ENCODE measurements at regions not wholly inside any gene's neighbourhood (a gene's known extent, or its start where the extent isn't known, plus 50 kb on each side); places are given as distances from the start of the nearest gene placed in this dataset.
"Not testable (repeated sequence)": the region's sequence is repeated elsewhere in the genome, so short reads cannot be mapped to it uniquely, and the experiment has no call there.

GRCh38 chr7:75201606-75202079 lies 109.3 kb downstream of the GTF2IRD2B start:
- WGBS, 2 donors, result no CpG with 5 or more reads among the region's 8 CpGs
- ATAC-seq (ENCODE audit: low FRiP score), result peak; percentile 62

DNA sequence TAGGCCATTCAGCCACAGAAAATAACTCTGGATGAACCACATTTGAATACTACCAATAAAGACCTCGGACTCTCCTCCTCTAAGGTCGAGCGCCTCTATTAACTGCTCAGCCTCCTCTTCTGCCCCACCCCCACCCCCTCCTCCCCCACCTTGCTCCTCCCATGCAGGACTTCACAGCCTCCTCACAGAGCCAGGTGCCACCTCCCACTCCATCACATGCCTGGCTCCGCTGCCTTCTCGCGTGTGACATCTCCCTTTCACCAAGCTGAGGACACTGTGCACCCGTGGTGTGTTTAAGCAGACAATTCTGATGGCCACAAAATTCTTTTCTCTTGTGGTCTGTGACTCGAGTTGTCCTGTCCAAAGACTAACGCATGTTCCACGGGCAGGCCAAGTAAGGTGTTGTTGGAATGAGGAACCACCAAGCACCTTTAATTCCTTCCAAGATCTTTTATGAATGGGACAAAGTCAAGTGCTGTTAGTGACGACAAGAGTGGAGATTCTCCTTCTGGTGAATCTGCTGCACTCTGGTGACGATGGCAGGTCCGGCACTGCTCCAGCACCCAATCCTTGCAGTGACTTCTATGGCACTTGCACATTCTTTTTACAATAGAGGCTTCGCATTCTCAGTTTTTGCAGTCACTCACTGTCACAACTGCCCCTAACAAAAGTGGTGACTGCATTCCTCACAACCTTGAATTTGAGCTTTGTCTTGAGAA lies 113.1 kb downstream of the GTF2IRD2B start:
- H3K4me3 ChIP-seq (ENCODE audit: low read length in 2 of 2); H3K27ac ChIP-seq (ENCODE audit: low read depth in 1 of 2, low read length in 2 of 2); H3K27me3 ChIP-seq (ENCODE audit: control insufficient read depth in 1 of 2, insufficient read depth in 2 of 2, low read length in 1 of 2); H3K4me1 ChIP-seq (ENCODE audit: control insufficient read depth in 1 of 2, insufficient read depth in 2 of 2, low read length in 2 of 2); DNase-seq; intact Hi-C loops (cut with DNase I); ATAC-seq (ENCODE audit: low FRiP score); H3K36me3 ChIP-seq (ENCODE audit: control insufficient read depth in 1 of 2, insufficient read depth in 2 of 2, low read length in 1 of 2); H3K9me3 ChIP-seq (ENCODE audit: control insufficient read depth, low read length): not testable (repeated sequence)
- no CpG with 5 or more reads among the region's 14 CpGs for WGBS, 2 donors

More at GRCh38 chr7:75201606-75202079, 109.3 kb downstream of the GTF2IRD2B start:
- DNase-seq; H3K4me1 ChIP-seq (ENCODE audit: control insufficient read depth in 1 of 2, insufficient read depth in 2 of 2, low read length in 2 of 2); H3K27me3 ChIP-seq (ENCODE audit: control insufficient read depth in 1 of 2, insufficient read depth in 2 of 2, low read length in 1 of 2); intact Hi-C loops (cut with DNase I); H3K9me3 ChIP-seq (ENCODE audit: control insufficient read depth, low read length); H3K27ac ChIP-seq (ENCODE audit: low read depth in 1 of 2, low read length in 2 of 2); H3K36me3 ChIP-seq (ENCODE audit: control insufficient read depth in 1 of 2, insufficient read depth in 2 of 2, low read length in 1 of 2); H3K4me3 ChIP-seq (ENCODE audit: low read length in 2 of 2): not testable (repeated sequence)

GRCh38 chr7:75215460-75215859 lies 123.1 kb downstream of the GTF2IRD2B start:
- WGBS, 2 donors, result no CpG with 5 or more reads among the region's 5 CpGs
- H3K36me3 ChIP-seq (ENCODE audit: control insufficient read depth in 1 of 2, insufficient read depth in 2 of 2, low read length in 1 of 2); H3K27me3 ChIP-seq (ENCODE audit: control insufficient read depth in 1 of 2, insufficient read depth in 2 of 2, low read length in 1 of 2); DNase-seq; H3K27ac ChIP-seq (ENCODE audit: low read depth in 1 of 2, low read length in 2 of 2); ATAC-seq (ENCODE audit: low FRiP score); intact Hi-C loops (cut with DNase I); H3K9me3 ChIP-seq (ENCODE audit: control insufficient read depth, low read length); H3K4me1 ChIP-seq (ENCODE audit: control insufficient read depth in 1 of 2, insufficient read depth in 2 of 2, low read length in 2 of 2); H3K4me3 ChIP-seq (ENCODE audit: low read length in 2 of 2): not testable (repeated sequence)

DNA sequence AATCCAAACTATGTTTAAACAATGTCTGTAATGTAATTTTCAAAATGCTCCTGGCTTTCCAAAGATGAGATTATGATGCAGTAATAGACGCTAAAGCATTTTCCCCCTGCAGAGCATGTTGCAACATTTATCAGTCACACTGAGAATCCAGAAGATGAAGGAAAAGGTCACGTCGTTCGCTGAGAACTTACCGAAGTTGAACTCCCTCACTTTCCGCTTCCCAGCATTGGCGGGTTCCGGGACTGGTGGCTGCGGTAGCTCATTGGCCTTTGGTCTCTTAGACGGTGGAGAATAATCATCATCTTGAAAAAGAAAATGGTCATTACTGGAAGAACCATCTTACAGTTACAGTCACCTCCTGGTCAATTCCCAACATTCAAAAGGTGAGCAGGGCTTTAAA lies 124.6 kb downstream of the GTF2IRD2B start:
- H3K9me3 ChIP-seq (ENCODE audit: control insufficient read depth, low read length); H3K27me3 ChIP-seq (ENCODE audit: control insufficient read depth in 1 of 2, insufficient read depth in 2 of 2, low read length in 1 of 2); intact Hi-C loops (cut with DNase I); H3K27ac ChIP-seq (ENCODE audit: low read depth in 1 of 2, low read length in 2 of 2); H3K36me3 ChIP-seq (ENCODE audit: control insufficient read depth in 1 of 2, insufficient read depth in 2 of 2, low read length in 1 of 2); ATAC-seq (ENCODE audit: low FRiP score); DNase-seq; H3K4me3 ChIP-seq (ENCODE audit: low read length in 2 of 2); H3K4me1 ChIP-seq (ENCODE audit: control insufficient read depth in 1 of 2, insufficient read depth in 2 of 2, low read length in 2 of 2): not testable (repeated sequence)
- WGBS, 2 donors, result no CpG with 5 or more reads among the region's 10 CpGs

- H3K4me3 ChIP-seq (ENCODE audit: low read length in 2 of 2); H3K4me1 ChIP-seq (ENCODE audit: control insufficient read depth in 1 of 2, insufficient read depth in 2 of 2, low read length in 2 of 2); intact Hi-C loops (cut with DNase I); H3K9me3 ChIP-seq (ENCODE audit: control insufficient read depth, low read length); H3K36me3 ChIP-seq (ENCODE audit: control insufficient read depth in 1 of 2, insufficient read depth in 2 of 2, low read length in 1 of 2); H3K27ac ChIP-seq (ENCODE audit: low read depth in 1 of 2, low read length in 2 of 2); H3K27me3 ChIP-seq (ENCODE audit: control insufficient read depth in 1 of 2, insufficient read depth in 2 of 2, low read length in 1 of 2); DNase-seq; ATAC-seq (ENCODE audit: low FRiP score): not testable (repeated sequence)
- WGBS, 2 donors, result no CpG with 5 or more reads among the region's 4 CpGs
Observed at GRCh38 chr7:75226102-75226501, 133.7 kb downstream of the GTF2IRD2B start.

GRCh38 chr7:75229558-75229957 lies 137.2 kb downstream of the GTF2IRD2B start:
- H3K4me1 ChIP-seq (ENCODE audit: control insufficient read depth in 1 of 2, insufficient read depth in 2 of 2, low read length in 2 of 2); intact Hi-C loops (cut with DNase I); DNase-seq; H3K36me3 ChIP-seq (ENCODE audit: control insufficient read depth in 1 of 2, insufficient read depth in 2 of 2, low read length in 1 of 2); ATAC-seq (ENCODE audit: low FRiP score); H3K4me3 ChIP-seq (ENCODE audit: low read length in 2 of 2); H3K9me3 ChIP-seq (ENCODE audit: control insufficient read depth, low read length); H3K27ac ChIP-seq (ENCODE audit: low read depth in 1 of 2, low read length in 2 of 2); H3K27me3 ChIP-seq (ENCODE audit: control insufficient read depth in 1 of 2, insufficient read depth in 2 of 2, low read length in 1 of 2): not testable (repeated sequence)
- 41 to 68% methylated on average over 3 to 6 of the region's 7 CpGs for WGBS, 2 donors

DNA sequence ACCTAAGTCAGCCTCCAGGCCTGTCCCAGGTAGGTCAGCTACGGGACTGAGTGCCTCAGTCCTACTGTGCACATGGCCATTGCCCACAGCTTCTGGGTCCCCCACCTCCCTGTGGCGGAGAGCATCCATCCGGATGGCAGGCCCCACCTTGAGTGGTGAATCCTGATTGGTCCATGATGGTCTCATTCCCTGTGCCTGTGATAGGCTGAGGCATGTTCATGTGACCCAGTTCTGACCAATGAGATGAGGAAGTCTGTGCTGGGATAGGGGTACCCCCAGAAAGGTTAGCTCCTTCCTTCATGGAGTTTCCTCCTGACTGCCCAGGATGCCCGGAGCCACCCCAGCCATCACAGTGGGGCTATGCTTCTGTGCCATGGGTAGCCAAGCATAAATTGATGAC lies 138.2 kb downstream of the GTF2IRD2B start:
- H3K27me3 ChIP-seq (ENCODE audit: control insufficient read depth in 1 of 2, insufficient read depth in 2 of 2, low read length in 1 of 2); H3K9me3 ChIP-seq (ENCODE audit: control insufficient read depth, low read length); intact Hi-C loops (cut with DNase I); H3K4me3 ChIP-seq (ENCODE audit: low read length in 2 of 2); H3K27ac ChIP-seq (ENCODE audit: low read depth in 1 of 2, low read length in 2 of 2); ATAC-seq (ENCODE audit: low FRiP score); H3K36me3 ChIP-seq (ENCODE audit: control insufficient read depth in 1 of 2, insufficient read depth in 2 of 2, low read length in 1 of 2); DNase-seq; H3K4me1 ChIP-seq (ENCODE audit: control insufficient read depth in 1 of 2, insufficient read depth in 2 of 2, low read length in 2 of 2): not testable (repeated sequence)
- WGBS, 2 donors, result no CpG with 5 or more reads among the region's 4 CpGs

DNA sequence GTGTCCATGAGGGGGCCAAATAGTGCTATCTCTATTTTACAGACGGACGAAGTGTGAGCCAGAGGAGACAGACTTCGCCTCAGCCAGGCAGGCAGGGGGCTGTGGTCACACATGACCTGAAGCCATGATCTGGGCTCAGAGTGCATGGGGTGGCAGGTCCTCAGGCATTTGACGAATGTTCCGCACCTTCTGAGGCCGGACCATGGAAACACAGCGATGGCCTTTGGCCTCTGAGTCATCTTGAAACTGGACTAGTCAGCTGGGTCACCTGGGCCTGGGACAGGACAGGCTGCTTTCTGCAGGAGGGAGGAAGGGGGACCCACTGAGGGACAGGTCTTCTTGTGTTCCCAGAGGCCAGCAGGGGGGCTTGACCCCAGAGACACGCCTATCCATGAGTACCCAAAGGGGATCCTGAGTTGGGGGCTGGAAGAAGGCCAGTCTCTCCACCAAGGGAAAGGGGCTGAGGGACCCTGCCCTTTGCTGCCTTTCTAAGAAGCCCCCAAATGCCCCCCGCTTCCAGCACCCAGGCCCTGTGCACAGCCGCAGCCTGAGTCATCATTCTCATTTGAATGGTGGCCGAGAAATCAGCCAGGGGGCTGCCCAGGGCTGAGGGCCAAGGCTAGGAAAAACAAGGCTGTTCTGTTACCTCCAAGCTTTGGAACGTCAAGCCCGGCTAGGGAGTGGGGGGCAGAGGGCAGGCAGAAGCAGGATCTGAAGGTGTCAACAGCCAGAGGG lies 142.9 kb downstream of the GTF2IRD2B start:
- peak; percentile 37 for ATAC-seq (ENCODE audit: low FRiP score)
- DNase-seq; H3K4me3 ChIP-seq (ENCODE audit: low read length in 2 of 2); H3K27ac ChIP-seq (ENCODE audit: low read depth in 1 of 2, low read length in 2 of 2); H3K27me3 ChIP-seq (ENCODE audit: control insufficient read depth in 1 of 2, insufficient read depth in 2 of 2, low read length in 1 of 2); H3K4me1 ChIP-seq (ENCODE audit: control insufficient read depth in 1 of 2, insufficient read depth in 2 of 2, low read length in 2 of 2); H3K9me3 ChIP-seq (ENCODE audit: control insufficient read depth, low read length); H3K36me3 ChIP-seq (ENCODE audit: control insufficient read depth in 1 of 2, insufficient read depth in 2 of 2, low read length in 1 of 2); intact Hi-C loops (cut with DNase I): not testable (repeated sequence)
- WGBS, 2 donors, result no CpG with 5 or more reads among the region's 13 CpGs

DNA sequence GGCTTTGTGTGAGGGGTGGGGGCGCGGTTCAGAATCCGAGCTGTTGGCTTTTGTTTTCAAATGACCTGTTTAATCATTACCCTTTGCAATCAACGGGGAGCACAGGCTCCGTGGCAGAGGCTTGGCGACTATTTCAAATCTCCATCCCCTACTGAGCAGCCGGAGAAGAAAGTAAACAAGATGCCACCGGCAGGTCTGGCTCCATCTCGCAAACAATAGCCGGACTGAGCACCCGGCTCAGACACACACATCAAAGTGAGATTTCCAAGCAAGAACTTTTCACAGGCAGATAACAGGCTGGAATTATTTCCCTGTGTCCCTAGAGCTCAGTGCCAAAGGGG lies 143.4 kb downstream of the GTF2IRD2B start:
- WGBS, 2 donors, result no CpG with 5 or more reads among the region's 11 CpGs
- H3K36me3 ChIP-seq (ENCODE audit: control insufficient read depth in 1 of 2, insufficient read depth in 2 of 2, low read length in 1 of 2); H3K27me3 ChIP-seq (ENCODE audit: control insufficient read depth in 1 of 2, insufficient read depth in 2 of 2, low read length in 1 of 2); DNase-seq; H3K9me3 ChIP-seq (ENCODE audit: control insufficient read depth, low read length); H3K4me1 ChIP-seq (ENCODE audit: control insufficient read depth in 1 of 2, insufficient read depth in 2 of 2, low read length in 2 of 2); H3K27ac ChIP-seq (ENCODE audit: low read depth in 1 of 2, low read length in 2 of 2); H3K4me3 ChIP-seq (ENCODE audit: low read length in 2 of 2); intact Hi-C loops (cut with DNase I); ATAC-seq (ENCODE audit: low FRiP score): not testable (repeated sequence)

Measured in aorta (tissue), 5 donors.